Sigmoid colon (tissue), 4 donors: ENCODE measurements at regions not wholly inside any gene's neighbourhood (a gene's known extent, or its start where the extent isn't known, plus 50 kb on each side); places are given as distances from the start of the nearest gene placed in this dataset.

Experiments
- EP300 ChIP-seq, 4 donors: sonication (generic); formaldehyde crosslinking; IDR thresholded peaks; one replicate each; pipeline ENCODE4 v1.6.1; 2017; ENCODE audit warnings: antibody characterized with exemption in 4 of 4
- POLR2A ChIP-seq, 2 donors: fragments of 450-650 bp; IDR thresholded peaks; one replicate each; pipeline ENCODE4 v1.6.1; 2016; ENCODE audit warnings: antibody characterized with exemption in 2 of 2, mild to moderate bottlenecking in 2 of 2, moderate library complexity in 2 of 2
- POLR2AphosphoS5 ChIP-seq, 4 donors: sonication (generic); formaldehyde crosslinking; IDR thresholded peaks; one replicate each; pipeline ENCODE4 v1.6.1; 2017; ENCODE audit warnings: antibody characterized with exemption in 4 of 4
- TF ChIP-seq, protein P1 (sequence below), 4 experiments: fragments of 450-650 bp in 3 of 4; fragments of 200-600 bp in 1 of 4; IDR thresholded peaks; one replicate each; pipeline ENCODE4 v1.5.1; 2016 to 2019; ENCODE audit warnings: antibody characterized with exemption in 4 of 4, mild to moderate bottlenecking in 3 of 4, moderate library complexity in 2 of 4

DNA sequence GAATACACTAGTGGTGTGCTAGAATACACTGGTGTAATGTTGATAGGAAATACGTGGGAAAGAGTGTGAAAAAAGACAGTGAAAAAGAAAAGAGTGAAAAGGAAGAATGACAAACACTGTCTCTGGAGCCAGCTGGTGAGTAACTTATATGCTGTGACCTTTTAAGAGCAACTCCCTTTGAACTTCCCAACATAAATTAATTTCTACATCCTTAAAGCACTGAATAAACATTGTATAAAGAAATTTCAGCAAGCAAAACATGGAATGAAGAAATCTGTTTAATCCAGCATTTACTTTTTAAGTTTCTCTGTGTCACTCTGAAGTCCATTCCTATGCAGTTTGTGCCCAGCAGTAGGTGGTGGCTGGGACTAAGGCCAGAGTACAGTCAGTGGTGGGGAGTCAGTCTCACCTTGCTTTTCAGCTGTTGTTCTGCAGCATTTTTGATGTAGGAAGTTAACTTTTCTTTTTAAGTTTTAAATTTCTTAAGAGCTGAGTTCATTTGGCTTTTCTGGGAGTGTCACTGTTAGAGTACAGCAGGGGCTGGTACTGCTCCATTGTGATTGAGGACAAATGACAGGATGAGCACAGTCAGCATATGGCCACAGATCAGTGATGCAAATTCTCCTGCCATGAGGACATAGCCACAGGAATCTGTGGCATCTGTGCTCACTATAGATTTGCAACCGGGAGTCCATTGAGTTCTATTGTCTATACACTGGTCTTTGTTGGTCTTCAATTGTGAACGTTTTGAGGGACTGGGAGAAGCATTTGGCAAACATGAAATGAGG, 321.8 kb downstream of the ZNF248 start:
- TF ChIP-seq POLR2A (IDR thresholded peaks at IDR 0.05) = no peak
- TF ChIP-seq, protein P1, sequence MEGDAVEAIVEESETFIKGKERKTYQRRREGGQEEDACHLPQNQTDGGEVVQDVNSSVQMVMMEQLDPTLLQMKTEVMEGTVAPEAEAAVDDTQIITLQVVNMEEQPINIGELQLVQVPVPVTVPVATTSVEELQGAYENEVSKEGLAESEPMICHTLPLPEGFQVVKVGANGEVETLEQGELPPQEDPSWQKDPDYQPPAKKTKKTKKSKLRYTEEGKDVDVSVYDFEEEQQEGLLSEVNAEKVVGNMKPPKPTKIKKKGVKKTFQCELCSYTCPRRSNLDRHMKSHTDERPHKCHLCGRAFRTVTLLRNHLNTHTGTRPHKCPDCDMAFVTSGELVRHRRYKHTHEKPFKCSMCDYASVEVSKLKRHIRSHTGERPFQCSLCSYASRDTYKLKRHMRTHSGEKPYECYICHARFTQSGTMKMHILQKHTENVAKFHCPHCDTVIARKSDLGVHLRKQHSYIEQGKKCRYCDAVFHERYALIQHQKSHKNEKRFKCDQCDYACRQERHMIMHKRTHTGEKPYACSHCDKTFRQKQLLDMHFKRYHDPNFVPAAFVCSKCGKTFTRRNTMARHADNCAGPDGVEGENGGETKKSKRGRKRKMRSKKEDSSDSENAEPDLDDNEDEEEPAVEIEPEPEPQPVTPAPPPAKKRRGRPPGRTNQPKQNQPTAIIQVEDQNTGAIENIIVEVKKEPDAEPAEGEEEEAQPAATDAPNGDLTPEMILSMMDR (IDR thresholded peaks at IDR 0.05) = no peak
- TF ChIP-seq EP300 (IDR thresholded peaks at IDR 0.05) = no peak
- no peak for TF ChIP-seq POLR2AphosphoS5 (IDR thresholded peaks at IDR 0.05)
